ENCODE measurements at regions not wholly inside any gene's neighbourhood (a gene's known extent, or its start where the extent isn't known, plus 50 kb on each side); places are given as distances from the start of the nearest gene placed in this dataset.

- no peak for TF ChIP-seq CTCF (IDR thresholded peaks at IDR 0.05; ENCODE audit: insufficient read depth, low read length)
- no peak overlapping the region for H3K4me3 ChIP-seq (ENCODE audit: low read depth, low read length)
- no peak for DNase-seq (ENCODE audit: low read depth)
These were observed 699.1 kb upstream of the AMOT start for GRCh38 chrX:113539599-113540356.

- TF ChIP-seq CTCF (IDR thresholded peaks at IDR 0.05; ENCODE audit: insufficient read depth, low read length), result no peak
- no peak for DNase-seq (ENCODE audit: low read depth)
- no peak overlapping the region for H3K4me3 ChIP-seq (ENCODE audit: low read depth, low read length)
These were observed 688.9 kb upstream of the AMOT start for GRCh38 chrX:113529426-113530013.

DNA sequence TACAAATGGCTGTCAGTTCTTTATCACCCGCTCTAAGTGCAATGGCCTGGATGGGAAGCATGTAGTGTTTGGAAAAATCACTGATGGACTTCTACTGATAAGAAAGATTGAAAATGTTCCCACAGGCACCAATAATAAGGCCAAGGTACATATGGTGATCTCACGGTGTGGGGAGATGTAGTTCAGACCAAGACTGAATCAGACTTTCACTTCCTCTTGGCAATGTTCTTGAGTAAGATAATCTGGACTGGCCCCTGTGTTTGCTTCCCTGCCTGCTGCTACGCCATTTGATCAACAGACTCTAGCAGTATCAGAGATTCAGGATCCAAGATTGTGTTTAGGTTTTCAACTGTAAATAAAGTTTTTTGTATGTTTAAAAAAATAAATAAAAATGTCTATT is 682.2 kb upstream of the AMOT start:
- TF ChIP-seq CTCF (IDR thresholded peaks at IDR 0.05; ENCODE audit: insufficient read depth, low read length), result no peak
- peak; percentile 22 for DNase-seq (ENCODE audit: low read depth)

GRCh38 chrX:113514906-113515305 is 674.3 kb upstream of the AMOT start:
- no peak for DNase-seq (ENCODE audit: low read depth)
- no peak for TF ChIP-seq CTCF (IDR thresholded peaks at IDR 0.05; ENCODE audit: insufficient read depth, low read length)

More for the DNA sequence above, 682.2 kb upstream of the AMOT start:
- no peak overlapping the region for H3K4me3 ChIP-seq (ENCODE audit: low read depth, low read length)

DNA sequence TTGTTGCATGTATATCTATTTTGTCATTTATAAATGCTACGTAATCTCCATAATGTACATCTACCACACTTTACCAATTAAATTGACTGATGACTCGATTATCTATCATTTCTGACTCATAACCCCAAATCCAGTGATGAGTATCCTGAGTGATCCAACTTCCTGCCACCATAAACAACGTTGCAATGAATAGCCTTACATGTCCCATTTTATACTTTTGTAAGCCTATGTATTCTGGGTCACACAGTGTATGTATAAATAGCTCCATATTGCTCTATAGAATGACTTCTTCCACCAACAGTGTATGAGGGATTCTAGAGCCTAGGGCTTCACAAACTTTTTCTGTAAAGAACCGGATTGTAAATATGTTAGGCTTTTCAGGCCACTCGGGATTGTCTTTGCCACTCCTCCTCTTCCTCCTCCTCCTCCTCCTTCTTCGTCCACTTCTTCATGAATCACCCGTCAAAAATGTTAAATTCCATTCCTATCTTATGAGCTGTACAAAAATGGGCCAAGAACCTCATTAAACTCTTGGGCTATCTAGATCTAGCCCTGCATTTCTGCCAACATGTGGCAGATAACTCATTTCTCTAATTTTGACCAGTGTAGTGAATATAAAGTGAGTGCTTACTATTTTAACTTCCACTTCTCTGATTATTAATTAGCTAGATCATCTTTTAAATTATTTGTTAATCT is 672.2 kb upstream of the AMOT start:
- DNase-seq (ENCODE audit: low read depth), result peak; percentile 80
- TF ChIP-seq CTCF (IDR thresholded peaks at IDR 0.05; ENCODE audit: insufficient read depth, low read length), result no peak
- no peak overlapping the region for H3K4me3 ChIP-seq (ENCODE audit: low read depth, low read length)

More at GRCh38 chrX:113514906-113515305, 674.3 kb upstream of the AMOT start:
- no peak overlapping the region for H3K4me3 ChIP-seq (ENCODE audit: low read depth, low read length)

GRCh38 chrX:113510586-113510985 is 670.0 kb upstream of the AMOT start:
- no peak for TF ChIP-seq CTCF (IDR thresholded peaks at IDR 0.05; ENCODE audit: insufficient read depth, low read length)
- peak; percentile 14 for DNase-seq (ENCODE audit: low read depth)

More at GRCh38 chrX:113510586-113510985, 670.0 kb upstream of the AMOT start:
- no peak overlapping the region for H3K4me3 ChIP-seq (ENCODE audit: low read depth, low read length)
